ENCODE measurements at regions not wholly inside any gene's neighbourhood (a gene's known extent, or its start where the extent isn't known, plus 50 kb on each side); places are given as distances from the start of the nearest gene placed in this dataset.

- in situ Hi-C loops (cut with HindIII; ENCODE audit: low pct_unique_long_range_greater_than_20kb, low sequenced_read_pairs), result no loop called here
Measured at GRCh38 chr20:61113731-61114130, 138.3 kb upstream of the CDH4 start.

GRCh38 chr20:61114493-61115175, 137.4 kb upstream of the CDH4 start:
- Histone ChIP-seq H3K36me3 (ENCODE audit: control insufficient read depth, insufficient read depth, low read length) (no peaks in the 10 kb centered on the region), H3K27ac (ENCODE audit: low read length) (no peak overlapping the region), H3K4me1 (ENCODE audit: control insufficient read depth, insufficient read depth, low read length) (no peaks in the 10 kb centered on the region), H3K9me3 (ENCODE audit: control insufficient read depth, insufficient read depth, low read depth, low read length) (no peaks in the 10 kb centered on the region), H3K4me3 (ENCODE audit: low read depth in 2 of 2, low read length in 2 of 2) (no peak overlapping the region), H3K27me3 (ENCODE audit: control insufficient read depth, insufficient read depth, low read length) (peaks cover 2% of the 10 kb centered on the region; the same call in 1 of the 2 replicates)
- ATAC-seq, result no peak
- intact Hi-C loops (cut with micrococcal nuclease; ENCODE audit: unreplicated experiment) (no loop called here), in situ Hi-C loops (cut with HindIII; ENCODE audit: low pct_unique_long_range_greater_than_20kb, low sequenced_read_pairs) (no loop called here)
- DNase-seq (ENCODE audit: low read depth, low spot score), result no peak
- CTCF ChIA-PET, result no interaction called here
- no peak for TF ChIP-seq TCF7L2 (IDR thresholded peaks at IDR 0.05; ENCODE audit: low read depth, low read length)
- TF ChIP-seq REST (IDR thresholded peaks at IDR 0.05; ENCODE audit: insufficient read depth in 1 of 2, low read depth in 2 of 2, low read length in 1 of 2), result no peak
- TF ChIP-seq, protein P1, sequence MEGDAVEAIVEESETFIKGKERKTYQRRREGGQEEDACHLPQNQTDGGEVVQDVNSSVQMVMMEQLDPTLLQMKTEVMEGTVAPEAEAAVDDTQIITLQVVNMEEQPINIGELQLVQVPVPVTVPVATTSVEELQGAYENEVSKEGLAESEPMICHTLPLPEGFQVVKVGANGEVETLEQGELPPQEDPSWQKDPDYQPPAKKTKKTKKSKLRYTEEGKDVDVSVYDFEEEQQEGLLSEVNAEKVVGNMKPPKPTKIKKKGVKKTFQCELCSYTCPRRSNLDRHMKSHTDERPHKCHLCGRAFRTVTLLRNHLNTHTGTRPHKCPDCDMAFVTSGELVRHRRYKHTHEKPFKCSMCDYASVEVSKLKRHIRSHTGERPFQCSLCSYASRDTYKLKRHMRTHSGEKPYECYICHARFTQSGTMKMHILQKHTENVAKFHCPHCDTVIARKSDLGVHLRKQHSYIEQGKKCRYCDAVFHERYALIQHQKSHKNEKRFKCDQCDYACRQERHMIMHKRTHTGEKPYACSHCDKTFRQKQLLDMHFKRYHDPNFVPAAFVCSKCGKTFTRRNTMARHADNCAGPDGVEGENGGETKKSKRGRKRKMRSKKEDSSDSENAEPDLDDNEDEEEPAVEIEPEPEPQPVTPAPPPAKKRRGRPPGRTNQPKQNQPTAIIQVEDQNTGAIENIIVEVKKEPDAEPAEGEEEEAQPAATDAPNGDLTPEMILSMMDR (IDR thresholded peaks at IDR 0.05), result no peak
- POLR2A ChIA-PET, result no interaction called here
- no TSS peak for BruUV-seq (replicated peaks)

More at GRCh38 chr20:61113731-61114130, 138.3 kb upstream of the CDH4 start:
- CTCF ChIA-PET, result no interaction called here
- DNase-seq (ENCODE audit: low read depth, low spot score) (no peak), ATAC-seq (no peak)
- no peaks in the 10 kb centered on the region for H3K4me1 ChIP-seq (ENCODE audit: control insufficient read depth, insufficient read depth, low read length)
- POLR2A ChIA-PET, result no interaction called here
- no peak overlapping the region for H3K4me3 ChIP-seq (ENCODE audit: low read depth in 2 of 2, low read length in 2 of 2)
- intact Hi-C loops (cut with micrococcal nuclease; ENCODE audit: unreplicated experiment), result no loop called here
- TF ChIP-seq TCF7L2 (IDR thresholded peaks at IDR 0.05; ENCODE audit: low read depth, low read length), result no peak
- TF ChIP-seq, protein P1 (IDR thresholded peaks at IDR 0.05), result no peak
- TF ChIP-seq SIN3A (IDR thresholded peaks at IDR 0.05; ENCODE audit: borderline replicate concordance, insufficient read depth, low read depth, low read length), result no peak
- TF ChIP-seq REST (IDR thresholded peaks at IDR 0.05; ENCODE audit: insufficient read depth in 1 of 2, low read depth in 2 of 2, low read length in 1 of 2), result no peak
- TF ChIP-seq POLR2AphosphoS5 (IDR thresholded peaks at IDR 0.05; ENCODE audit: low read depth, low read length), result no peak
- H3K36me3 ChIP-seq (ENCODE audit: control insufficient read depth, insufficient read depth, low read length), result no peaks in the 10 kb centered on the region
- H3K9me3 ChIP-seq (ENCODE audit: control insufficient read depth, insufficient read depth, low read depth, low read length), result no peaks in the 10 kb centered on the region
- BruUV-seq (replicated peaks), result no TSS peak
- no peaks in the 10 kb centered on the region; the same call in 1 of the 2 replicates for H3K27me3 ChIP-seq (ENCODE audit: control insufficient read depth, insufficient read depth, low read length)
- H3K27ac ChIP-seq (ENCODE audit: low read length), result no peak overlapping the region

All from Panc1 (cell line).